HG03378 (cell line): ENCODE measurements at regions not wholly inside any gene's neighbourhood (a gene's known extent, or its start where the extent isn't known, plus 50 kb on each side); places are given as distances from the start of the nearest gene placed in this dataset.

Source experiments
- ATAC-seq: cut with Tn5 transposase; IDR thresholded peaks from one replicate; pipeline ENCODE4 v1.9.1; 2021; ENCODE audit warnings: mild to moderate bottlenecking, moderate library complexity; ENCODE audit not compliant: unreplicated experiment

GRCh38 chr11:106327637-106328036 lies 250.2 kb downstream of the AASDHPPT start:
- no peak for ATAC-seq

GRCh38 chr11:106329273-106330018 lies 252.0 kb downstream of the AASDHPPT start:
- no peak for ATAC-seq

GRCh38 chr11:106331176-106331575 lies 253.7 kb downstream of the AASDHPPT start:
- no peak for ATAC-seq

- ATAC-seq: no peak
Measured at GRCh38 chr11:106333678-106334077, 256.2 kb downstream of the AASDHPPT start.

GRCh38 chr11:106344394-106344793 lies 266.9 kb downstream of the AASDHPPT start:
- no peak for ATAC-seq

GRCh38 chr11:106344966-106345365 lies 267.5 kb downstream of the AASDHPPT start:
- no peak for ATAC-seq

- no peak for ATAC-seq
Measured at GRCh38 chr11:106353031-106353430, 275.6 kb downstream of the AASDHPPT start.

GRCh38 chr11:106369224-106369623 lies 291.8 kb downstream of the AASDHPPT start:
- ATAC-seq: no peak

GRCh38 chr11:106378513-106379179 lies 301.2 kb downstream of the AASDHPPT start:
- no peak for ATAC-seq

- ATAC-seq: no peak
Measured at GRCh38 chr11:106379265-106379664, 301.8 kb downstream of the AASDHPPT start.

GRCh38 chr11:106379712-106380111 lies 302.2 kb downstream of the AASDHPPT start:
- ATAC-seq: no peak

GRCh38 chr11:106381895-106382294 lies 304.4 kb downstream of the AASDHPPT start:
- no peak for ATAC-seq

GRCh38 chr11:106384429-106384828 lies 307.0 kb downstream of the AASDHPPT start:
- ATAC-seq: no peak

GRCh38 chr11:106386519-106386918 lies 309.1 kb downstream of the AASDHPPT start:
- ATAC-seq: no peak

GRCh38 chr11:106389101-106389500 lies 311.6 kb downstream of the AASDHPPT start:
- ATAC-seq: no peak

- ATAC-seq: no peak
Measured at GRCh38 chr11:106390078-106390477, 312.6 kb downstream of the AASDHPPT start.

GRCh38 chr11:106391771-106392420 lies 314.4 kb downstream of the AASDHPPT start:
- no peak for ATAC-seq

GRCh38 chr11:106395716-106396349 lies 318.4 kb downstream of the AASDHPPT start:
- ATAC-seq: no peak

GRCh38 chr11:106397787-106398501 lies 320.5 kb downstream of the AASDHPPT start:
- ATAC-seq: no peak

- ATAC-seq: no peak
Measured at GRCh38 chr11:106398502-106399075, 321.1 kb downstream of the AASDHPPT start.
